Caco-2 (cell line): ENCODE measurements at regions not wholly inside any gene's neighbourhood (a gene's known extent, or its start where the extent isn't known, plus 50 kb on each side); places are given as distances from the start of the nearest gene placed in this dataset.

Experiments used
- BruUV-seq: library from RNA; stranded (reverse); fragments of 400-500 nt; replicated peaks from 2 replicates; lab custom pipeline; 2021; lab: Mats Ljungman, UMichigan
- CTCF ChIA-PET: fragments of 300-600 bp; sonication (Branson Sonifier 250); formaldehyde crosslinking; loops from one replicate; lab custom pipeline; 2022; ENCODE audit warnings: antibody characterized with exemption; lab: Charles Lee
- POLR2A ChIA-PET: fragments of 300-600 bp; sonication (Branson Sonifier 250); formaldehyde crosslinking; loops from one replicate; lab custom pipeline; 2022; ENCODE audit warnings: antibody characterized with exemption; lab: Charles Lee
- DNase-seq, 2 experiments: peaks; one replicate each; pipeline versions ENCODE4 v3.0.0 to v3.0.0-alpha.2; 2020 to 2022
- H3K27me3 ChIP-seq: replicated peaks from 2 replicates; pipeline ENCODE4 v1.6.0; 2011; ENCODE audit warnings: low read length; ENCODE audit not compliant: control insufficient read depth, insufficient read depth
- H3K36me3 ChIP-seq: 2 replicates; pipeline ENCODE4 v1.5.1; 2011; ENCODE audit warnings: low read length; ENCODE audit not compliant: control insufficient read depth, insufficient read depth
- H3K4me1 ChIP-seq: fragments of 250-450 bp; sonication (Bioruptor Pico); 2 replicates; pipeline ENCODE4 v1.5.1; 2020; ENCODE audit warnings: mild to moderate bottlenecking
- H3K4me3 ChIP-seq: 2 replicates; pipeline ENCODE4 v1.5.1; 2011; ENCODE audit warnings: low read depth, mild to moderate bottlenecking, control low read depth, low read length
- H3K9me3 ChIP-seq: fragments of 250-450 bp; sonication (Bioruptor Pico); 2 replicates; pipeline ENCODE4 v1.5.1; 2020; ENCODE audit warnings: mild to moderate bottlenecking, moderate library complexity
- H3K27ac Mint-ChIP-seq: one replicate; pipeline ENCODE4 v1.8.0; 2022; ENCODE audit warnings: mixed read lengths; ENCODE audit not compliant: unreplicated experiment
- H3K27me3 Mint-ChIP-seq: one replicate; pipeline ENCODE4 v1.8.0; 2022; ENCODE audit warnings: mixed read lengths; ENCODE audit not compliant: insufficient read depth, unreplicated experiment
- H3K36me3 Mint-ChIP-seq: one replicate; pipeline ENCODE4 v1.8.0; 2022; ENCODE audit warnings: mild to moderate bottlenecking, mixed read lengths; ENCODE audit not compliant: insufficient read depth, unreplicated experiment
- H3K4me1 Mint-ChIP-seq: one replicate; pipeline ENCODE4 v1.8.0; 2022; ENCODE audit warnings: low read depth, mixed read lengths; ENCODE audit not compliant: unreplicated experiment
- H3K4me3 Mint-ChIP-seq: one replicate; pipeline ENCODE4 v1.8.0; 2022; ENCODE audit warnings: mild to moderate bottlenecking, moderate library complexity, mixed read lengths; ENCODE audit not compliant: unreplicated experiment
- H3K9me3 Mint-ChIP-seq: one replicate; pipeline ENCODE4 v1.8.0; 2022; ENCODE audit warnings: mixed read lengths; ENCODE audit not compliant: unreplicated experiment
- intact Hi-C: fragments of 100-400 bp; cut with micrococcal nuclease; formaldehyde crosslinking; loops from one replicate; pipeline ENCODE4 v1.10.0; 2022; ENCODE audit not compliant: unreplicated experiment
- TF ChIP-seq, protein P1 (sequence below), 2 experiments: fragments of 200-600 bp in 1 of 2; IDR thresholded peaks; 1 replicate in 1 of 2; 2 replicates in 1 of 2; pipeline versions ENCODE4 v1.5.1 to v1.8.0; 2011 to 2022; ENCODE audit warnings: antibody characterized with exemption in 1 of 2, control low read depth in 1 of 2, inconsistent platforms in 1 of 2, low read depth in 1 of 2, low read length in 1 of 2, mild to moderate bottlenecking in 1 of 2, moderate library complexity in 1 of 2; ENCODE audit not compliant: insufficient read depth in 1 of 2, severe bottlenecking in 1 of 2, unreplicated experiment in 1 of 2

DNA sequence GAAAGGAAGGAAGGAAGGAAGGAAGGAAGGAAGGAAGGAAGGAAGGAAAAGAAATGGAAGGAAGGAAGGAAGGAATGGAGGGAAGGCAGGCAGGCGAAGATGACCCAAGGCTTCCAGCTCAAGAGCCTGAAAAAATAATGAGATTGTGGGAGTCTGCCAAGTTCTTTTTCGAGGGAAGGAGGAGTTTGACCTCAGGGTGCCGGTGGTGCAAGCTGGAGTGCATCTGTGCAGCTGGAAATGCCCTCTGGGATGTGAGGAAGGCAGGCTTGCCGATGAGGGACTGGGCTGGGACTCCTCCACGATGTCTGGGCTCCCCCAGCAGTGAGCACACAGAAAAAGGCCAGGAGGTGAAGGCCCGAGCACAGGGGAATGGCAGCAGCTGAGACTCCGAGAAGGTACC, 154.9 kb upstream of the DAPK1 start:
- CTCF ChIA-PET, result no interaction called here
- no peak overlapping the region for H3K4me3 ChIP-seq
- intact Hi-C loops, result no loop called here
- H3K9me3 ChIP-seq, result no peaks in the 10 kb centered on the region
- peaks cover 14% of the 10 kb centered on the region for H3K4me1 ChIP-seq
- Mint-ChIP-seq H3K36me3 (no peaks in the 10 kb centered on the region), H3K4me3 (no peak overlapping the region), H3K27me3 (no peaks in the 10 kb centered on the region), H3K27ac (no peak overlapping the region), H3K9me3 (no peaks in the 10 kb centered on the region), H3K4me1 (peaks cover 7% of the 10 kb centered on the region)
- no peaks in the 10 kb centered on the region for H3K27me3 ChIP-seq
- no peaks in the 10 kb centered on the region for H3K36me3 ChIP-seq
- DNase-seq, result no peak
- BruUV-seq, result no TSS peak
- TF ChIP-seq, protein P1, sequence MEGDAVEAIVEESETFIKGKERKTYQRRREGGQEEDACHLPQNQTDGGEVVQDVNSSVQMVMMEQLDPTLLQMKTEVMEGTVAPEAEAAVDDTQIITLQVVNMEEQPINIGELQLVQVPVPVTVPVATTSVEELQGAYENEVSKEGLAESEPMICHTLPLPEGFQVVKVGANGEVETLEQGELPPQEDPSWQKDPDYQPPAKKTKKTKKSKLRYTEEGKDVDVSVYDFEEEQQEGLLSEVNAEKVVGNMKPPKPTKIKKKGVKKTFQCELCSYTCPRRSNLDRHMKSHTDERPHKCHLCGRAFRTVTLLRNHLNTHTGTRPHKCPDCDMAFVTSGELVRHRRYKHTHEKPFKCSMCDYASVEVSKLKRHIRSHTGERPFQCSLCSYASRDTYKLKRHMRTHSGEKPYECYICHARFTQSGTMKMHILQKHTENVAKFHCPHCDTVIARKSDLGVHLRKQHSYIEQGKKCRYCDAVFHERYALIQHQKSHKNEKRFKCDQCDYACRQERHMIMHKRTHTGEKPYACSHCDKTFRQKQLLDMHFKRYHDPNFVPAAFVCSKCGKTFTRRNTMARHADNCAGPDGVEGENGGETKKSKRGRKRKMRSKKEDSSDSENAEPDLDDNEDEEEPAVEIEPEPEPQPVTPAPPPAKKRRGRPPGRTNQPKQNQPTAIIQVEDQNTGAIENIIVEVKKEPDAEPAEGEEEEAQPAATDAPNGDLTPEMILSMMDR (IDR thresholded peaks at IDR 0.05; ENCODE audit: insufficient read depth in 1 of 2, low read depth in 1 of 2, low read length in 1 of 2, severe bottlenecking in 1 of 2, unreplicated experiment in 1 of 2), result no peak
- POLR2A ChIA-PET, result no interaction called here

DNA sequence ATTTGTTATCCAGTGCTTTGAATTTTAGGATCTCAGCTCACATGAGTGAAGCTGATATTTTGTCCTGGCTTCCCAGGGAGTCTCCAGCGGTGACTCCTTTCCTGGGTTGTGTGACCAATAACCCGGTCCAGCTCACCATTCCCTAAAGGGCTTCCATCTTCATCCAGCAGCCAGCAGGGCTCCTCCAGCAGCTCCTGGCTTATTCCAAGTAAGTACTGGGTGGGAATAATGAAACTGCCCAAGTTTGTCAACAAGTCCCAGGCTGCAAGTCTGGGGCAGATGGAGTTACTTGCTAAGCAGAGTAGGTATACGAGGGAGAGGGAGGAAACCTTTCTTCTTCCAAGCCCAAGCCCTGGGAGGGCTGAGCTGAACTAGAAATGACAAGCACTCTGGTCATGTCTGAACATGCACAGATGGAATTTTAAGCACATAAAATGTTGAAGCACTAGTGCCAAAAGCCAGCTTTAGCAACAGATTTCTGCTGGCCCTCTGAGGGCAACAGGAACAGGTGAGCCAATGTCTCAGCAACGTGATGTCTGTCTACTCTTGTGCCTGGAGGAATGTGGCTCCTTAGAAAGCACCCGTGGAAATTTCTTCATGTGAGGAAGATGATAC, 153.7 kb upstream of the DAPK1 start:
- no peaks in the 10 kb centered on the region for H3K27me3 Mint-ChIP-seq
- ChIA-PET POLR2A (interaction anchor here (0.5 kb wide), 1 partner anchor 154 kb away, joined by 3 read pairs; the partner anchor contains the start of gene DAPK1), CTCF (no interaction called here)
- H3K4me3 ChIP-seq, result no peak overlapping the region
- no TSS peak for BruUV-seq
- TF ChIP-seq, protein P1 (IDR thresholded peaks at IDR 0.05; ENCODE audit: insufficient read depth in 1 of 2, low read depth in 1 of 2, low read length in 1 of 2, severe bottlenecking in 1 of 2, unreplicated experiment in 1 of 2), result no peak
- H3K4me3 Mint-ChIP-seq, result no peak overlapping the region
- no peaks in the 10 kb centered on the region for H3K36me3 ChIP-seq
- H3K27me3 ChIP-seq, result no peaks in the 10 kb centered on the region
- DNase-seq, result no peak
- no peaks in the 10 kb centered on the region for H3K36me3 Mint-ChIP-seq
- intact Hi-C loops, result no loop called here
- no peaks in the 10 kb centered on the region for H3K9me3 Mint-ChIP-seq
- no peaks in the 10 kb centered on the region for H3K4me1 Mint-ChIP-seq
- 0 out of 2 replicates have a peak, but pooled peaks cover 7% of the 10 kb centered on the region for H3K4me1 ChIP-seq
- no peak overlapping the region for H3K27ac Mint-ChIP-seq
- no peaks in the 10 kb centered on the region for H3K9me3 ChIP-seq

DNA sequence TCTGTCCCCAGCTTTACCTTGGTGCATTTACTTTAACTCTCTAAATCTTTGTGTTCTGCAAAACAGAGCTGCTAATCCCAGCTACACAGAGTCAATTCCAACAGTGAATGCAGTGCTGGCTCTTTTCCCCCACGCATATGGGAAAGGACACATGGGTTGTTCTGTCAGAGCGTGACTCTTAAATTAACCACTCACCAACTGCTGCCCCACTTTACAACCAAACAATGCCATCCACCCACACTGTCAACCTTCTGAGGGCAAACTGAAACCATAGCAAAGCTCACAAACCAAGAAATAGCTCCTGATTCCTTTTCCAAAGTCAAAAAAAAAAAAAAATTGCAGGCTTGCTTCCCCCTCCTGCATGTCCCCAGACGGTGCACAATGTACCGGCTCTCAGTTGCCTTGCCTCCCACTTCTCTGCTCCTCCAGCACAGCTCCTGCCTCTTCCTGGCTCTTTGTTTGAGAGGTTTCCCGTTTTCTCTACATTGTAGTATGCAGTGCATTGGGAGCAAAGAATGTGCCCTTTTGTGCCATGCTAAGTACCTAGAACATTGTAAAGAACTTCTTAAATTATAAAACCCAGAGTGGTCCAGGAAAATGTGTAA, 151.5 kb upstream of the DAPK1 start:
- intact Hi-C loops, result no loop called here

More for the DNA sequence above, 151.5 kb upstream of the DAPK1 start:
- H3K27ac Mint-ChIP-seq, result no peak overlapping the region
- H3K36me3 Mint-ChIP-seq, result no peaks in the 10 kb centered on the region
- TF ChIP-seq, protein P1 (IDR thresholded peaks at IDR 0.05; ENCODE audit: insufficient read depth in 1 of 2, low read depth in 1 of 2, low read length in 1 of 2, severe bottlenecking in 1 of 2, unreplicated experiment in 1 of 2), result no peak
- no peaks in the 10 kb centered on the region for H3K4me1 Mint-ChIP-seq
- Histone ChIP-seq H3K27me3 (no peaks in the 10 kb centered on the region), H3K4me1 (0 out of 2 replicates have a peak, but pooled peaks cover 7% of the 10 kb centered on the region), H3K36me3 (no peaks in the 10 kb centered on the region), H3K9me3 (no peaks in the 10 kb centered on the region), H3K4me3 (no peak overlapping the region)
- no peaks in the 10 kb centered on the region for H3K27me3 Mint-ChIP-seq
- CTCF ChIA-PET, result no interaction called here
- H3K4me3 Mint-ChIP-seq, result no peak overlapping the region
- BruUV-seq, result no TSS peak
- POLR2A ChIA-PET, result no interaction called here
- no peak for DNase-seq
- H3K9me3 Mint-ChIP-seq, result no peaks in the 10 kb centered on the region
